DOHH2 (cell line): ENCODE measurements at regions not wholly inside any gene's neighbourhood (a gene's known extent, or its start where the extent isn't known, plus 50 kb on each side); places are given as distances from the start of the nearest gene placed in this dataset.

Experiments used
- EZH2phosphoT487 ChIP-seq: fragments of 200-600 bp; sonication (generic); IDR thresholded peaks from 2 replicates; pipeline ENCODE4 v1.6.1; 2017; ENCODE audit warnings: borderline replicate concordance, mild to moderate bottlenecking, antibody characterized with exemption, low read length, moderate library complexity, mixed read lengths
- TF ChIP-seq, protein P1 (sequence below): fragments of 200-600 bp; sonication (generic); IDR thresholded peaks from one replicate; pipeline ENCODE4 v1.5.1; 2014; ENCODE audit warnings: antibody characterized with exemption, mild to moderate bottlenecking, low read depth, low read length; ENCODE audit not compliant: poor library complexity, severe bottlenecking

DNA sequence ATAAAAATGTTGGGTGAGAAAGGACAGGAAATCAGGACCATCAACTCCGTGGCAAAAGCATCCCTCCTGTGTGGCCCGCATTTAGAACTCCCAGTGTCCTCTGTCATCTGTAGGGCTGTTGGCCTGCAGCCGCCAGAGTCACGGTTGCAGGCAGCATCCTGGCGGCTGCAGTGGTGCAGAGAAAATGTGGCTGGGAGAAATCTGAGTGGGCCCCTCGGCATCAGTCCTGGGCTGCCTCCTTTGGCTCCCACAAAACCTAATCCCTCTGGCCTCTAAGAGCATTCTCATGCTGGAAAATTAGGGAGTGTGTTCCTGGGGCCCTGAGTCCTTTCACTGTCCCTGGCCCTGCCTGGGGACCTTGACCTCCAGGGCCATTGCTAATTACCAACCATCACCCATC lies 121.9 kb downstream of the WT1 start:
- TF ChIP-seq, protein P1, sequence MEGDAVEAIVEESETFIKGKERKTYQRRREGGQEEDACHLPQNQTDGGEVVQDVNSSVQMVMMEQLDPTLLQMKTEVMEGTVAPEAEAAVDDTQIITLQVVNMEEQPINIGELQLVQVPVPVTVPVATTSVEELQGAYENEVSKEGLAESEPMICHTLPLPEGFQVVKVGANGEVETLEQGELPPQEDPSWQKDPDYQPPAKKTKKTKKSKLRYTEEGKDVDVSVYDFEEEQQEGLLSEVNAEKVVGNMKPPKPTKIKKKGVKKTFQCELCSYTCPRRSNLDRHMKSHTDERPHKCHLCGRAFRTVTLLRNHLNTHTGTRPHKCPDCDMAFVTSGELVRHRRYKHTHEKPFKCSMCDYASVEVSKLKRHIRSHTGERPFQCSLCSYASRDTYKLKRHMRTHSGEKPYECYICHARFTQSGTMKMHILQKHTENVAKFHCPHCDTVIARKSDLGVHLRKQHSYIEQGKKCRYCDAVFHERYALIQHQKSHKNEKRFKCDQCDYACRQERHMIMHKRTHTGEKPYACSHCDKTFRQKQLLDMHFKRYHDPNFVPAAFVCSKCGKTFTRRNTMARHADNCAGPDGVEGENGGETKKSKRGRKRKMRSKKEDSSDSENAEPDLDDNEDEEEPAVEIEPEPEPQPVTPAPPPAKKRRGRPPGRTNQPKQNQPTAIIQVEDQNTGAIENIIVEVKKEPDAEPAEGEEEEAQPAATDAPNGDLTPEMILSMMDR = no peak
- no peak for TF ChIP-seq EZH2phosphoT487
